Left kidney (tissue), 1 donor: ENCODE measurements at regions not wholly inside any gene's neighbourhood (a gene's known extent, or its start where the extent isn't known, plus 50 kb on each side); places are given as distances from the start of the nearest gene placed in this dataset.

ENCODE experiments used
- DNase-seq: peaks from one replicate; pipeline ENCODE4 v3.0.0-alpha.2; 2013

DNA sequence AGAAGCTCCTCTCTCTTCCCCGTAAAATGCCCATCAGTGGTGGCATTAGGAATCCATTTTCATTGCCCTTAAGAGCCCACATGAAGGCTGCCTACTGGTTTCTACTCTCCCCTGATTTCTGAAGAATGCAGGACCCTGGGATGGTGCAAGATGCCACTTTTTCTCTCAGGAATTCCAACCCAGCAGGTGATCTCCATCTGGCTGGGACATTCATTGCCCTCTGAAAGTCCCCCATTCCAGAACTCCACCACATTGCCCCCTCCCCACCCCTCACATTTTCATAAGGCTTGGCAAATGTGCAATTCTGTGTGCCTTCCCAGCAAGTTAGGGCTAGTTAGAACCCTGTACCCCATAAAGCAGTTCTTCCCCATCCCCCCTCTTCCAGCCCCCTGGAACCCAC is 88.0 kb downstream of the BANF2 start:
- no peak for DNase-seq

DNA sequence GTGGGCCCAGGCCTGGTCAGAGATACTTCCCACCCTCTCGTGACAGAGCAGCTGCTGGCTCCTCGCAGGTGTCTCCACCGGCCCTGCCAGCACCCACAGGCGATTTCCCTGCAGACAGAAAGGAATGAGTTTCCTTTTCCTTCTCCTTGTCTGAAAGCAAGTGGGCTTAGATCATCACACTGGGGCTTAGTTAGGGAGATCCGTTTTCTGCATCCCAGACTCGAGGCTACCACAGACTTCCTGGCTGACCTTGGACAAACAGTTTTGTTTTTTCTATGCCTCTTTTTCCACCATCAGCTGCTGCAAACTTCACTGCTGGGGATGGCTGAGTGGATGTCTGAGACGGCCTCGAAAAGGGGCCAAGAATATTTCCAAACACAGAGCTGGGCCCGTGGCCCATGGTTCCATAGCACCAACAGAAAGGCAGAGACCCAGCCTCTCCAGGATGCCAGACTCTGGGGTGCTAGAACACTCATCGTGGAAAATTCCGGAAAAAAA is 86.5 kb downstream of the BANF2 start:
- no peak for DNase-seq
